WTC11 (cell line): ENCODE measurements at regions not wholly inside any gene's neighbourhood (a gene's known extent, or its start where the extent isn't known, plus 50 kb on each side); places are given as distances from the start of the nearest gene placed in this dataset.

ENCODE experiments used
- ATAC-seq: fragments of 200-7000 bp; cut with Tn5 transposase; 2 replicates; pipeline ENCODE4 v1.10.0; 2021; ENCODE audit warnings: mild to moderate bottlenecking, moderate library complexity
- CTCF ChIA-PET: fragments of 300-600 bp; sonication (Branson Sonifier 250); formaldehyde crosslinking; loops from one replicate; lab custom pipeline; 2021; ENCODE audit warnings: antibody characterized with exemption; lab: Charles Lee
- POLR2A ChIA-PET: fragments of 350-600 bp; sonication (Branson Sonifier 250); formaldehyde crosslinking; loops from one replicate; lab custom pipeline; 2021; ENCODE audit warnings: antibody characterized with exemption; lab: Charles Lee
- DNase-seq: peaks from one replicate; pipeline ENCODE4 v3.0.0; 2021; ENCODE audit warnings: low spot score
- H3K27ac Mint-ChIP-seq: 2 replicates; pipeline ENCODE4 v1.8.0; 2021; ENCODE audit warnings: mixed read lengths
- H3K27me3 Mint-ChIP-seq: 2 replicates; pipeline ENCODE4 v1.8.0; 2021; ENCODE audit warnings: low read depth, mild to moderate bottlenecking, moderate library complexity, mixed read lengths
- H3K36me3 Mint-ChIP-seq: 2 replicates; pipeline ENCODE4 v1.8.0; 2021; ENCODE audit warnings: mixed read lengths
- H3K4me1 Mint-ChIP-seq: 2 replicates; pipeline ENCODE4 v1.8.0; 2022; ENCODE audit warnings: mixed read lengths
- H3K4me3 Mint-ChIP-seq: 2 replicates; pipeline ENCODE4 v1.8.0; 2021; ENCODE audit warnings: mild to moderate bottlenecking, moderate library complexity, mixed read lengths
- H3K9me3 Mint-ChIP-seq: 2 replicates; pipeline ENCODE4 v1.8.0; 2021; ENCODE audit warnings: mixed read lengths
- CDX4 ChIP-seq: fragments of 250-450 bp; sonication (Bioruptor Pico); IDR thresholded peaks from 2 replicates; pipeline ENCODE4 v1.9.0; 2021; ENCODE audit warnings: moderate library complexity, mild to moderate bottlenecking, inconsistent platforms, borderline replicate concordance
- CREM ChIP-seq: sonication (generic); formaldehyde crosslinking; IDR thresholded peaks from 2 replicates; pipeline ENCODE4 v1.8.1; 2022; ENCODE audit warnings: mild to moderate bottlenecking, missing genetic modification reagents, moderate library complexity
- FOXJ3 ChIP-seq: sonication (generic); formaldehyde crosslinking; IDR thresholded peaks from 2 replicates; pipeline ENCODE4 v1.9.0; 2021; ENCODE audit warnings: missing genetic modification reagents, mild to moderate bottlenecking, borderline replicate concordance
- NFE2L1 ChIP-seq: sonication (generic); formaldehyde crosslinking; IDR thresholded peaks from 2 replicates; pipeline ENCODE4 v1.8.1; 2023; ENCODE audit warnings: missing genetic modification reagents
- OVOL2 ChIP-seq: fragments of 250-450 bp; sonication (Bioruptor Pico); IDR thresholded peaks from 2 replicates; pipeline ENCODE4 v1.9.0; 2021; ENCODE audit warnings: mild to moderate bottlenecking, borderline replicate concordance
- SP1 ChIP-seq: sonication (generic); formaldehyde crosslinking; conservative IDR thresholded peaks from 2 replicates; pipeline ENCODE4 v1.8.1; 2022; ENCODE audit warnings: missing genetic modification reagents
- TCF7 ChIP-seq: sonication (generic); formaldehyde crosslinking; IDR thresholded peaks from 2 replicates; pipeline ENCODE4 v1.8.0; 2022; ENCODE audit warnings: mild to moderate bottlenecking, low read depth, missing genetic modification reagents, moderate library complexity
- TEAD4 ChIP-seq: sonication (generic); formaldehyde crosslinking; IDR thresholded peaks from 2 replicates; pipeline ENCODE4 v1.8.0; 2022; ENCODE audit warnings: mild to moderate bottlenecking, missing genetic modification reagents
- ZBTB43 ChIP-seq: sonication (generic); formaldehyde crosslinking; IDR thresholded peaks from 2 replicates; pipeline ENCODE4 v1.8.1; 2023; ENCODE audit warnings: mild to moderate bottlenecking, missing genetic modification reagents
- ZNF121 ChIP-seq: sonication (generic); formaldehyde crosslinking; IDR thresholded peaks from 2 replicates; pipeline ENCODE4 v1.8.0; 2023; ENCODE audit warnings: missing genetic modification reagents
- ZNF138 ChIP-seq: sonication (generic); formaldehyde crosslinking; conservative IDR thresholded peaks from 2 replicates; pipeline ENCODE4 v1.8.1; 2022; ENCODE audit warnings: mild to moderate bottlenecking, moderate library complexity, missing genetic modification reagents
- ZNF219 ChIP-seq: sonication (generic); formaldehyde crosslinking; IDR thresholded peaks from 2 replicates; pipeline ENCODE4 v1.8.0; 2023; ENCODE audit warnings: missing genetic modification reagents, mild to moderate bottlenecking, borderline replicate concordance
- ZNF423 ChIP-seq: fragments of 250-450 bp; sonication (Bioruptor Pico); IDR thresholded peaks from 2 replicates; pipeline ENCODE4 v2.1.2; 2022; ENCODE audit warnings: mild to moderate bottlenecking, moderate library complexity
- ZSCAN18 ChIP-seq: fragments of 250-450 bp; sonication (Bioruptor Pico); IDR thresholded peaks from 2 replicates; pipeline ENCODE4 v2.1.2; 2022; ENCODE audit warnings: mild to moderate bottlenecking, moderate library complexity
- TF ChIP-seq, protein P1 (sequence below): sonication (generic); formaldehyde crosslinking; IDR thresholded peaks from 2 replicates; pipeline ENCODE4 v1.8.1; 2023; ENCODE audit warnings: mild to moderate bottlenecking, missing genetic modification reagents, moderate library complexity
- TF ChIP-seq, protein P2 (sequence below): sonication (generic); formaldehyde crosslinking; IDR thresholded peaks from 2 replicates; pipeline ENCODE4 v1.8.0; 2022; ENCODE audit warnings: missing genetic modification reagents
- TF ChIP-seq, protein P3 (sequence below): sonication (generic); formaldehyde crosslinking; IDR thresholded peaks from 2 replicates; pipeline ENCODE4 v1.8.1; 2023; ENCODE audit warnings: mild to moderate bottlenecking, missing genetic modification reagents, moderate library complexity
- TF ChIP-seq, protein P4 (sequence below): sonication (generic); formaldehyde crosslinking; IDR thresholded peaks from 2 replicates; pipeline ENCODE4 v1.8.1; 2022; ENCODE audit warnings: low read depth, mild to moderate bottlenecking, moderate library complexity, missing genetic modification reagents, borderline replicate concordance

DNA sequence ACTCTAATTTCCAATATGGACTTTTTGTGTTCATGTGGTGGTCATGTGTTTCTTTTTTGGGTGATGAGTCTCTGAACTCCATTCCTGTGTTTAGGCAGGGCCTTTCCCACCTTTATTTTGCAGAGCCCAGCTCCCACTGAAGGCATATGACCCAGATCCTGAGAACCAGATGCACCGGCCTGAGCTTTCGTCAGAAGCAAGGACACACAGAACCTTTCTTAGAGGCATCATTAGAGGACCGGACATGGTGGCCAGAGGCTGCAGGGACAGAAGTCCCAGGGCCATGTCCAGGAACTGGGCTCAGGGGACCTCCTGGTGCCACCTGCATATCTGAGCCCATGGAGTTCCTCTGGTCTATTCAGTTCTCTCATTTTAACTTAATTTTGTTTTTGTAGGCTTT, 200.9 kb upstream of the ZNF32 start:
- DNase-seq (no peak), ATAC-seq (no peak)
- TF ChIP-seq TCF7 (CRISPR knock-in tag) = no peak
- Mint-ChIP-seq H3K9me3 (peaks cover 8% of the 10 kb centered on the region; the same call in 1 of the 2 replicates), H3K36me3 (no peaks in the 10 kb centered on the region), H3K27ac (no peak overlapping the region), H3K4me1 (peaks cover 9% of the 10 kb centered on the region), H3K27me3 (no peaks in the 10 kb centered on the region), H3K4me3 (no peak overlapping the region)
- ChIA-PET CTCF (no interaction called here), POLR2A (no interaction called here)

DNA sequence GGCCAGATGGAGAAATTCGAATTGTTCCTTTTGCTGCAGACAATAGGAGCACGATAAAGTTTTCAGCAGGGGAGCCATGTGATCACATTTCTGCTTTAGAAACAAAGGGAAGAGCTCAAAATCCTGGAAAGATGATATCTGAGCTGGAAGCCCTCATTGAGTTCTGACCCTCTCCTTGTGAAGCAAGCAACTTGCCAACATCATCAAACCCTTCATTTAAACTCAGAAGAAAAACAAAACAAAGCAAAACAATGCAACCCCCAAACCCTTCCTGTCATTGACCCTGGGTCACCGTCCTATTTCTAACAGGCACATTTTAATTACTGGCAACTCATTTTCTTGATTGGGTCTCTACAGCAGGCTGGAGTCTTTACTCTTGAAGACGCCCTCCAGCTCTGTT, 198.3 kb upstream of the ZNF32 start:
- TF ChIP-seq CDX4 = no peak
- no peak for TF ChIP-seq OVOL2 (CRISPR knock-in tag)
- no peak for TF ChIP-seq ZNF121 (CRISPR knock-in tag)
- no peak for TF ChIP-seq ZSCAN18 (CRISPR knock-in tag)
- TF ChIP-seq NFE2L1 (CRISPR knock-in tag) = no peak
- TF ChIP-seq, protein P1, sequence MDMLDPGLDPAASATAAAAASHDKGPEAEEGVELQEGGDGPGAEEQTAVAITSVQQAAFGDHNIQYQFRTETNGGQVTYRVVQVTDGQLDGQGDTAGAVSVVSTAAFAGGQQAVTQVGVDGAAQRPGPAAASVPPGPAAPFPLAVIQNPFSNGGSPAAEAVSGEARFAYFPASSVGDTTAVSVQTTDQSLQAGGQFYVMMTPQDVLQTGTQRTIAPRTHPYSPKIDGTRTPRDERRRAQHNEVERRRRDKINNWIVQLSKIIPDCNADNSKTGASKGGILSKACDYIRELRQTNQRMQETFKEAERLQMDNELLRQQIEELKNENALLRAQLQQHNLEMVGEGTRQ (CRISPR knock-in tag) = no peak
- no peak for TF ChIP-seq ZNF423 (CRISPR knock-in tag)
- TF ChIP-seq ZNF138 (CRISPR knock-in tag) = no peak
- TF ChIP-seq ZNF219 (CRISPR knock-in tag) = no peak
- TF ChIP-seq, protein P2, sequence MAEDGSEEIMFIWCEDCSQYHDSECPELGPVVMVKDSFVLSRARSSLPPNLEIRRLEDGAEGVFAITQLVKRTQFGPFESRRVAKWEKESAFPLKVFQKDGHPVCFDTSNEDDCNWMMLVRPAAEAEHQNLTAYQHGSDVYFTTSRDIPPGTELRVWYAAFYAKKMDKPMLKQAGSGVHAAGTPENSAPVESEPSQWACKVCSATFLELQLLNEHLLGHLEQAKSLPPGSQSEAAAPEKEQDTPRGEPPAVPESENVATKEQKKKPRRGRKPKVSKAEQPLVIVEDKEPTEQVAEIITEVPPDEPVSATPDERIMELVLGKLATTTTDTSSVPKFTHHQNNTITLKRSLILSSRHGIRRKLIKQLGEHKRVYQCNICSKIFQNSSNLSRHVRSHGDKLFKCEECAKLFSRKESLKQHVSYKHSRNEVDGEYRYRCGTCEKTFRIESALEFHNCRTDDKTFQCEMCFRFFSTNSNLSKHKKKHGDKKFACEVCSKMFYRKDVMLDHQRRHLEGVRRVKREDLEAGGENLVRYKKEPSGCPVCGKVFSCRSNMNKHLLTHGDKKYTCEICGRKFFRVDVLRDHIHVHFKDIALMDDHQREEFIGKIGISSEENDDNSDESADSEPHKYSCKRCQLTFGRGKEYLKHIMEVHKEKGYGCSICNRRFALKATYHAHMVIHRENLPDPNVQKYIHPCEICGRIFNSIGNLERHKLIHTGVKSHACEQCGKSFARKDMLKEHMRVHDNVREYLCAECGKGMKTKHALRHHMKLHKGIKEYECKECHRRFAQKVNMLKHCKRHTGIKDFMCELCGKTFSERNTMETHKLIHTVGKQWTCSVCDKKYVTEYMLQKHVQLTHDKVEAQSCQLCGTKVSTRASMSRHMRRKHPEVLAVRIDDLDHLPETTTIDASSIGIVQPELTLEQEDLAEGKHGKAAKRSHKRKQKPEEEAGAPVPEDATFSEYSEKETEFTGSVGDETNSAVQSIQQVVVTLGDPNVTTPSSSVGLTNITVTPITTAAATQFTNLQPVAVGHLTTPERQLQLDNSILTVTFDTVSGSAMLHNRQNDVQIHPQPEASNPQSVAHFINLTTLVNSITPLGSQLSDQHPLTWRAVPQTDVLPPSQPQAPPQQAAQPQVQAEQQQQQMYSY = no peak
- TF ChIP-seq, protein P3, sequence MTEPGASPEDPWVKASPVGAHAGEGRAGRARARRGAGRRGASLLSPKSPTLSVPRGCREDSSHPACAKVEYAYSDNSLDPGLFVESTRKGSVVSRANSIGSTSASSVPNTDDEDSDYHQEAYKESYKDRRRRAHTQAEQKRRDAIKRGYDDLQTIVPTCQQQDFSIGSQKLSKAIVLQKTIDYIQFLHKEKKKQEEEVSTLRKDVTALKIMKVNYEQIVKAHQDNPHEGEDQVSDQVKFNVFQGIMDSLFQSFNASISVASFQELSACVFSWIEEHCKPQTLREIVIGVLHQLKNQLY (CRISPR knock-in tag) = no peak
- no peak for TF ChIP-seq SP1 (CRISPR knock-in tag)
- TF ChIP-seq ZBTB43 (CRISPR knock-in tag) = no peak
- TF ChIP-seq, protein P4, sequence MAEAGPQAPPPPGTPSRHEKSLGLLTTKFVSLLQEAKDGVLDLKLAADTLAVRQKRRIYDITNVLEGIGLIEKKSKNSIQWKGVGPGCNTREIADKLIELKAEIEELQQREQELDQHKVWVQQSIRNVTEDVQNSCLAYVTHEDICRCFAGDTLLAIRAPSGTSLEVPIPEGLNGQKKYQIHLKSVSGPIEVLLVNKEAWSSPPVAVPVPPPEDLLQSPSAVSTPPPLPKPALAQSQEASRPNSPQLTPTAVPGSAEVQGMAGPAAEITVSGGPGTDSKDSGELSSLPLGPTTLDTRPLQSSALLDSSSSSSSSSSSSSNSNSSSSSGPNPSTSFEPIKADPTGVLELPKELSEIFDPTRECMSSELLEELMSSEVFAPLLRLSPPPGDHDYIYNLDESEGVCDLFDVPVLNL (CRISPR knock-in tag) = no peak
- no peak for TF ChIP-seq CREM (CRISPR knock-in tag)
- no peak for TF ChIP-seq FOXJ3 (CRISPR knock-in tag)
- no peak for TF ChIP-seq TEAD4 (CRISPR knock-in tag)
- ChIA-PET CTCF (interaction anchor here (0.6 kb wide), 1 partner anchor 57 kb away, joined by 3 read pairs; no protein-coding TSS in a partner anchor), POLR2A (no interaction called here)
- ATAC-seq (no peak), DNase-seq (no peak)
- H3K4me1 Mint-ChIP-seq = peaks cover 22% of the 10 kb centered on the region
- H3K4me3 Mint-ChIP-seq = no peak overlapping the region
- no peaks in the 10 kb centered on the region for H3K36me3 Mint-ChIP-seq
- no peaks in the 10 kb centered on the region for H3K9me3 Mint-ChIP-seq
- no peak overlapping the region for H3K27ac Mint-ChIP-seq
- no peaks in the 10 kb centered on the region for H3K27me3 Mint-ChIP-seq
